ENCODE measurements at regions not wholly inside any gene's neighbourhood (a gene's known extent, or its start where the extent isn't known, plus 50 kb on each side); places are given as distances from the start of the nearest gene placed in this dataset.
"Not testable (repeated sequence)": the region's sequence is repeated elsewhere in the genome, so short reads cannot be mapped to it uniquely, and the experiment has no call there.

DNA sequence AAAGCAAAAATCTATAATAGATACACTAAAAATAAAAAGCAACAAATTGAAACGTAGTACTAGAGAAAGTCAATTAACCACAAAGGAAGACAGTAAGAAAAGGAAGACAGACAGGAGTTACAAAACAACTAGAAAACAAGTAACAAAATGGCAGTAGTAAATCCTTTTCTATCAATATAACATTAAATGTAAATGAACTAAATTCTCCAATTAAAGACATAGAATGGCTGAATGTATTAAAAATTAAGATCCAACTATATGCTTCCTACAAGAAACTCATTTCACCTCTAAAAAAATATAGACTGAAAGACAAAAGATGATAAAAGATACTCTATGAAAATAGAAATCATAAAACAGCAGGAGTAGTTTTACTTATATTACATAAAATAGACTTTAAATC is 79.1 kb downstream of the CTH start:
- DNase-seq (ENCODE audit: low read depth), result no peak

DNA sequence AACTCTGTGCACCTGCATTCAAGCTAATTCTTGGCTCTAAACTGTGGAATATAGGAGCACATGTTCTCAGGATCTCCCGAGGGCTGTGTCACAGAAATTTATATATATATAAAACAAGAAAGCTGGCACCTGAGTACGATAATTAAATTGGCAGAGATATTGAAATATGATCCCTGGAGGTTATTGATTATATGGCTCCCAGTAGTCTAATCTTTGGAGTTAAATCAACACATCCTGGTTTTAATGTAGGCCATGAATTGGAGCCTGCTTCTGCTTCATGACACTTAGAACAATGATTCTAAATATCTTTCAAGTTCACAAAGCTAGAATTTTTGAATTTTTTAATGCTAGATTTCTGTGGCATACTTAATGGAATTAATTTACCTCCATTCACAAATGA is 84.3 kb downstream of the CTH start:
- DNase-seq (ENCODE audit: low read depth), result no peak

DNA sequence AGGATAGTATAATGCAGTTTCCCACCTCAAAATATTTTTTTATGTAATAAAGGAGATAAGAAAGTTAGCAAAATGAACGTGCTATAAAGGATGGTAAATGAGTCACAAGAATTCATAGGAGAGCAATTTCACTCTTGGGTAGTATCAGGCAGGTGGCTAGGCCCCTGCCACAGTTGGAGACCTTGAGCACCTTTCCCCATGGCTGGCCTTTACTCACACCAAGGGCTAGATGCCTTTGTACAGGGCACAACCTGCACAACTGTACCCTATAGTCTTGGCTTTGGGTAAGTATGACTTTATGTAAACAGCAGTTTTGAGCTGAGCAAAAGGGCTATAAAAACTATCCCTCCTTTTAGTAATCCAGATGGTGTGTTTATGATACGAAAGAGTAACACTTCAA is 85.1 kb downstream of the CTH start:
- no peak for DNase-seq (ENCODE audit: low read depth)

- no peak for DNase-seq (ENCODE audit: low read depth)
Measured at GRCh38 chr1:70497152-70497551, 86.1 kb downstream of the CTH start.

- no peak for DNase-seq (ENCODE audit: low read depth)
Measured at GRCh38 chr1:70498666-70499065, 87.6 kb downstream of the CTH start.

DNA sequence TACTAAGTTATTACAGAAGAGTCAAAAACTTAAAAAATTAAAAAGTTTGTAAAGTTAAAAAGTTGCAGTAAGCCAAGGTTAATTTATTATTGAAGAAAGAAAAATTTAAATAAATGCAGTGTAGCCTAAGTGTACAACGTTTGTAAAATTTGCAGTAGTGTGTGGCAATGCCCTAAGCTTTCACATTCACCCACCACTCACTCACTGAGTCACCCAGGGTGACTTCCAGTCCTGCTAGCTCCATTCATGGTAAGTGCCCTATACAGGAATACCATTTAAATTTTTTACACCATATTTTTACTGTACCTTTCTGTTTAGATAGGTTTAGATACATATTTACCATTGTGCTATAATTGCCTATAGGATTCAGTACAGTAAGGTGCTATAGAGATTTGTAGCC is 88.6 kb downstream of the CTH start:
- DNase-seq (ENCODE audit: low read depth), result peak; percentile 33

DNA sequence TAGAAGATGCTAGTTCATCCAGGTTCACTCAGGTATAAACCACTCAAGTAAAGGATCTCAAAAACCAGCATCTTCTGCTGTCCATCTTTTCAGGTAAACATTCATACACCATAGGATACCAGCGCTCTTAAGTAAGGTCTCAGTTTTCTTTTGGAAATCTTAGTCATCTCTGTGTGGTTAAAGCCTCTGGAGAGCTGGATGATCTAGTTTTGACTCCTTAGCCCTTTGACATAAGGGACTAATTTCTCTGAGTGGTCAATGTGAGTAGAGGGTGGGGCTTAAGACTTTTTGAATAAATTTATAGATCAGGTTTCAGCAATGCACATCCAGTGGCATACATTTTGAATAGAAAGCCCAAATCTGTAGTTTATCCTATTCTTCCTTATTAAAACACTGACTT is 92.3 kb downstream of the CTH start:
- DNase-seq (ENCODE audit: low read depth), result peak; percentile 60

DNA sequence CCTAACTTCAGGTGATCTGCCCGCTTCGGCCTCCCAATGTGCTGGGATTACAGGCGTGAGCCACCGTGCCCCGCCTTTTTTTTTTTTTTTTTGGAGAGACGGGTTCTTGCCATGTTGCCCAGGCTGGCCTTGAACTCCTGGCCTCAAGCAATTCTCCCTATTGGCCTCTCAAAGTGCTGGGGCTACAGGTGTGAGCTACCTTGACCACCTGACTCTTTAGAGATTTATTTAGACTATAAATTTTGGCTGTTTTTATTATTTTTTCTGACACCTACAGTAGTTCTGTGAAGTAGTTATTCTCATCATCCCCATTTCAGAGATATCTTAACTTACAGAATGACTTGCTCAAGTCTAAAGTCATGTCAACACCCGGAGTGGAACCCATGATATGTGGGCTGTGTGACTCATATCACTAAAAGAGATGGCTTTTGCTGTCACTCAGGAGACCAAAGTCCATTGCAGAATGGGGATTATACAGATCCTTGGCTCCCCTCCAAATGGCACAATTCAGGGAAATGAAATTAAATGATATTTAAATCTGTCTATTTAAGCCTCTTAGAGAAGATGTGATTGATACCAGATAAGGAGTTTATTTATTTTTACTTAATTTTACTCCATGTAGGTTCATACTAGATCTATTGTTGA is 93.2 kb downstream of the CTH start:
- peak; percentile 55 for DNase-seq (ENCODE audit: low read depth)

- peak; percentile 52 for DNase-seq (ENCODE audit: low read depth)
Measured at GRCh38 chr1:70504821-70505193, 93.7 kb downstream of the CTH start.

GRCh38 chr1:70507991-70508390 is 96.9 kb downstream of the CTH start:
- DNase-seq (ENCODE audit: low read depth), result not testable (repeated sequence)

DNA sequence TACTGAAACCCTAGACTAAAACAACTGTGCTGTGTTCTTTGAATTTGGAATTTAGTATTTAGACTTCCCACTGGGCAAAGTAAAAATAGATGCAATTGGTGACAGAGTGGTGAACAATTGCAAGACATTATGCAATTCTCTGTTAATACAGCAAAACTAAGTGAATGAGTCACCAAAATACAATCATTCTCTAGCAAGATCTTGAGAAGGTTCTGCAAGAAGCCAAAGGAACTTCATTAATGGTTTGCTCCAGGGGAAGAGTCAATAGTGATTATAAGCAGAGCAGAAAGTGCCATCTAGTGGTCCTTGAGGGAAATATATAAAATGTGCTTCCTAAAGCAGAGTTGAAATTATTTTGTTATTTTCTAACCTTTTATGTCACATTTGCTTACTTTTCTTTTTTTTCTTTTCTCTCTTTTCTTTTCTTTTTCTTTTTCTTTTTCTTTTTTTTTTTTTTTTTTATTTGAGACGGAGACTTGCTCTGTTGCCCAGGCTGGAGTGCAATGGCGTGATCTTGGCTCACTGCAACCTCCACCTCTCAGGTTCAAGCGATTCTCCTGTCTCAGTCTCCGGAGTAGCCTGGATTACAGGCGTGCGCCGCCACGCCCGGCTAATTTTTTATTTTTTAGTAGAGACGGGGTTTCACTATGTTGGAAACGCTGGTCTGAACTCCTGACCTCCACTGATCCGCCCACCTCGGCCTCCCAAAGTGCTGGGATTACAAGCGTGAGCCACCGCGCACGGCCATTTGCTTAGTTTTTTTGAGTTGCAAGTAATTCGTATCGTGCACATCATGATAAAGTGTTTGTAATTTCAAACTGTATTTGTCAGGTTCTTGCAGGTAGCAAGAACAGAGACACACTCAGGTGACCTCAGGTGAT is 99.2 kb downstream of the CTH start:
- DNase-seq (ENCODE audit: low read depth), result peak; percentile 87

DNA sequence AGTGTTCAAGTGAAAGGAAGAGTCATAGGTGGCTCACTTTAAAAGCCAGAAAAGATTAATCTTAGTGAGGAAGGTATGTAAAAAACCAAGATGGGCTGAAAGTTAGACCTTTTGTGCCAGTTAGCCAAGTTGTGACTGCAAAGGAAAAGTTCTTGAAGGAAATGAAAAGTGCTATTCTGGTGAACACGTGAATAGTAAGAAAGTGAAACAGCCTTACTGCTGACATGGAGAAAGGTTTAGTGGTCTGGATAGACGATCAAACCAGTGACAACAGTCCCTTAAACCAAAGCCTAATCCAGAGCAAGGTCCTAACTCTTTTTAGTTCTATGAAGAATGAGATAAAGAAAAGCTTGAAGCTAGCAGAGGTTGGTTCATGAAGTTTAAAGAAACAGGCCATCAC is 106.4 kb downstream of the CTH start:
- no peak for DNase-seq (ENCODE audit: low read depth)

DNA sequence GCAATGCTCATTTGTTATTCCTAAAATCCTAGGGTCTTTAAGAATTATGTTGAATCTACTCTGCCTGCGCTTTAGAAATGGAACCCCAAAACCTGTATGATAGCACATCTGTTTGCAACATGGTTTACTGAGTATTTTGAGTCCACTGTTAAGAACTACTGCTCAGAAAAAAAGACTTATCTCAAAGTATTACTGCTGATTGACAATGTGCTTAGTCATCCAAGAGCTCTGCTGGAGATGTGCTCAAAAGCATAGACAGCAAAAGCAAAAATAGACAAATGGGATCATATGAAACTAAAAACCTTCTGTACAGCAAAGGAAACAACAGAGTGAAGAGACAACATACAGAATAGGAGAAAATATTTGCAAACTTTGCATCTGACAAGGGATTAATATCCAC is 107.0 kb downstream of the CTH start:
- DNase-seq (ENCODE audit: low read depth), result no peak

- DNase-seq (ENCODE audit: low read depth), result peak; percentile 45
Measured at GRCh38 chr1:70528590-70529333, 117.7 kb downstream of the CTH start.

DNA sequence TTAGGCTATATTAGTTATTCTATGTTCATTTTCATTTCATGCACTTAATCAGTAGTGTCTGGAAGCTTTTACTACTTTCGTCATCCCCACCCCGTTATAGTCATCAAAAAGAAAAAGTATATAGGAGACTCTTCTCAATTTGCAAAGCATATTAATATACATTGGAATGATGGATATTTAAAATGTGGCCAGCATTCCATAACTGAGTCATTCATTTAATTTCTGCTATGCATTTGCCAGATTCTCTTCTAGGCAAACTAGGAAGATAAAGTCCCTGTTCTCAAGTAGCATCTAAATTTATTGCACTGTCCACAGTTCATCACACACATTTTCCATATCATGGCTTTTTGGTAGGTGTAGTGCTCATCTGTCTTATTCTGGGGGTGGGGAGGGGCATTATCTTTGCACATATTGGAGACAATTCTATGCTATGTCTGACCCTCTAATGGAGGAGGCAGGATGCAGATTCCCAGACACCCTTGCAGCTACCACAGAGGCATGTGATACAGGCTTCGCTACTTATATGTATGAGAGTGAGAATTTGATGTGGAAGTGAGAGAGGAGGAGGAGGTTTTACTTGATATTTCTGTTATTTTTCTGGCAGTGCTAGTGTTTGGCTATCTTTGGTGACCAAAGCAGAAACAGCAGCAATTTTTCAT is 125.8 kb downstream of the CTH start:
- no peak for DNase-seq (ENCODE audit: low read depth)

DNA sequence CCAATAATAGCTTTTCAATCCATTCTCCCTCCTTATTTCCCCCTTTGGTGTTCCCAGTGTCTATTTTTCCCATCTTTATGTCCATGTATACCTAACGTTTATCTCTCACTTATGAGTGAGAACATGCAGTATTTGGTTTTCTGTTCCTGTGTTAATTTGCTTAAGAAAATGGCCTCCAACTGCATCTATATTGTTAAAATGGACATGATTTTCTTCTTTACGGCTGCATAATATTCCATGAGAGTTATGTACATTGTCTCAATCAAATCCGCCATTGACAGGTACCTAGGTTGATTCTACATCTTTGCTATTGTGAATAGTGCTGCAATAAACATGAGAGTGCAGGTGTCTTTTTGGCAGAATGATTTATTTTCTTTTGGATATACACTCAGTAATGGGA is 126.7 kb downstream of the CTH start:
- DNase-seq (ENCODE audit: low read depth), result no peak

- DNase-seq (ENCODE audit: low read depth), result no peak
Measured at GRCh38 chr1:70542030-70542429, 131.0 kb downstream of the CTH start.

GRCh38 chr1:70542856-70543255 is 131.8 kb downstream of the CTH start:
- no peak for DNase-seq (ENCODE audit: low read depth)

GRCh38 chr1:70546726-70547125 is 135.7 kb downstream of the CTH start:
- no peak for DNase-seq (ENCODE audit: low read depth)

- DNase-seq (ENCODE audit: low read depth), result no peak
Measured at GRCh38 chr1:70552662-70553566, 141.8 kb downstream of the CTH start.

GRCh38 chr1:70553567-70553956 is 142.5 kb downstream of the CTH start:
- DNase-seq (ENCODE audit: low read depth), result no peak

Measured in M059J (cell line).